Activated effector memory CD4-positive, alpha-beta T cell treated with anti-CD3 and anti-CD28 coated beads, Interleukin-2, amount 50 U/mL, for 16 hours (primary cell): ENCODE measurements at regions not wholly inside any gene's neighbourhood (a gene's known extent, or its start where the extent isn't known, plus 50 kb on each side); places are given as distances from the start of the nearest gene placed in this dataset.

Source experiments
- DNase-seq: peaks from one replicate; pipeline ENCODE4 v3.0.0-alpha.2; 2020

DNA sequence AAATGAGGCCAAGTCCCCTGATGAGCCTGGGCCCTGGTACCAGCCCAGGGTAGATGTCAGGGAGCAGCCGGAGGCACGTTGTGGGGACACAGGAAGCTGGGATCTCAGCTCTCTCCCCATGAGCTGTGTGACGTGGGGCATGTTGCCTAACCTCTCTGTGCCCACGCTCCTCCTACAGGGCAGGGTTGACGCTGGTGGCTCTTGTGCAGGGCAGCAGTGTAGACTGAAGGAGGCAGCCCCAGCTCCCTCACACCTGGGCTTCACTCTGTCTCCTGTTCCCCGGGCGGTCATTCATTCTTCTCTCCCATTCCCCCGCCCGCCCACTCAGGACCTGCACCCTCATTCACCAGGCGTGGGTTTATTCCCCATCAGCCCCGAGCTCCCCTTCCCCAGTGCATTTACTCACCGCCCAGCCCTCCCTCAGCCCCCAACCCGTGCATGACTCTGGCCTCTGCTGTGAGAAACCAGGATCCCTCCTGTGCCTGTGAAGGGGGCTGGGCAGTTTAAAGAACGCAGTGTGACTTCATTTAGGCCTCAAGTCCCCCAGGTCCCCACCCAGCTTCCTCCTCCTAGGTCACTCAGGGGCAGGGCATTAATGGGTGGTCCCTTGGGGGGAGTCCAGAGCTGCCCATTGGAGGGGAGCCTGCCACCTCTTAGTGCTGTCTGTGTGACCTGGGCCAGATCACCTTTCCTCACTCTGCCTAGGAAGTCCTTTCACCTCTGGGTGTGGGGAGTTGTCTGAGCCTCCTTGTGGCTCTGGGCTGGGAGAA, 285.7 kb downstream of the PTPRU start:
- DNase-seq = peak; percentile 59

DNA sequence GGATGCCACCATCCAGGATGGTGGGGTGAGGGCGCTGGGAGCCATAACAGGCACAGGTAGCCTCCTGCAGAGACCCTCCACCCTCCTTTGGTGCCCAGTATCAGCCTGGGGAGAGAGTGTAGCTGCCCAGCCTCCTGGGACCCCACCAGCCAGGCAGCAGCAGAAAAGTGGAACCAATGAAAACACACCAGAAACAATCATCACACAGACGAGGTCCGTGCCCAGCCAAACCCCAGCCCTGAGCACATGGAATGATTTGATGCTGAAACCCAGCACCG, 285.1 kb downstream of the PTPRU start:
- DNase-seq = peak; percentile 12

DNA sequence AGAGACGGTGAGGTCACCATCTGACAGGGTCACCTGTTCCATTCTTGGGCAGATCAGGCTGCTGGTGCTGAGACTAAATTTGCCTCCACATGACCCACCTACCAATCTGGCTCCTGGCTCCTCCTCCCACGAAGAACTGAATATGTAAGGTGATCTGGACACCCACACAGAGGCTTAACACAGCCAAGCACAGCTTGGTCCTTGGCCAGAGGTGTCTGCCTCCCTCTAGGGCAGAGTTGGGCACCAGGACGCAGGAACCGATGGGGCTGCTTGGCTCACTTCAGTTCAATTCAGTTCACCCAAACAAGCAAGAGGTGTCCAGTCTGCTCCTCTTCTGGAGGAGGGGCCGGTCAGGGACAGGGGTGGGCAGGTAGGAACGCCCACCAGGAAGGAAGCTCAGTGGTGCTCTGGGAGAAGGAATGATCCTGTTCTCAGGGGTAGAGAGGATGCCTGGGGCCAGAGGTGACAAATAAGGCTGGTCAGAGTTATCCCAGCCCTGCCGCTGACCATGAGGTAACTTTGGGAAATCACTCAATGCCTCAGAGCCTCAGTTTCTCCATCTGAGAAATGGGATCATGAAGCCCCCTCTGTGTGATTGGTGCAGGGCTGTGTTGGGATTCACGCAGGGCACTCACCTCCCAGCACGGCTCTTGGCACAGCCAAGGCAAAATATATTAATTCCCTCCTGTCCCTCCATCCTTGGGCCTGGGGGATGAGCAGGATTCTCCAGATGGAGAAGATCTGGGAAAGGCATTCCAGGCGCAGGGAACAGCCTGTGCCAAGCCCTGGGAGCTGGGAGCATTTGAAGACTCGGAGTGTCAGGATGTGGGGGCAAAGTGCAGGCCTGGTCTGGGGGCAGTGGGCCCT, 284.5 kb downstream of the PTPRU start:
- peak; percentile 30 for DNase-seq

DNA sequence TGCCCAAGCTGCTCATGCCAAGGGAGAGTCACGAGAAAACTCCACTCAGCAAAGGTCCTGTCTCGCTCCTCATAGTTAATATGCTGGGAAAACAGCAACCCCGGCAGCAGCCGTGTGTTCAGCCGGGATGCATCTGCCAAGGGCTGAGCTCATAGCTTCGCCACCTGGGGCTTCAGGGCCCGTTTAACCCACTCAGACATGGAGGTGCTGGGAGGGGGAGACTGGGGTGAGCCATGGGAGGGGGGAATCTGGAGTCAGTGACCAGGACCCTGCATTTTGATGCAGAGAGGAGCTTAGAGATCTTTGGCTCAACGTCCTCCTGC, 283.4 kb downstream of the PTPRU start:
- DNase-seq = no peak

DNA sequence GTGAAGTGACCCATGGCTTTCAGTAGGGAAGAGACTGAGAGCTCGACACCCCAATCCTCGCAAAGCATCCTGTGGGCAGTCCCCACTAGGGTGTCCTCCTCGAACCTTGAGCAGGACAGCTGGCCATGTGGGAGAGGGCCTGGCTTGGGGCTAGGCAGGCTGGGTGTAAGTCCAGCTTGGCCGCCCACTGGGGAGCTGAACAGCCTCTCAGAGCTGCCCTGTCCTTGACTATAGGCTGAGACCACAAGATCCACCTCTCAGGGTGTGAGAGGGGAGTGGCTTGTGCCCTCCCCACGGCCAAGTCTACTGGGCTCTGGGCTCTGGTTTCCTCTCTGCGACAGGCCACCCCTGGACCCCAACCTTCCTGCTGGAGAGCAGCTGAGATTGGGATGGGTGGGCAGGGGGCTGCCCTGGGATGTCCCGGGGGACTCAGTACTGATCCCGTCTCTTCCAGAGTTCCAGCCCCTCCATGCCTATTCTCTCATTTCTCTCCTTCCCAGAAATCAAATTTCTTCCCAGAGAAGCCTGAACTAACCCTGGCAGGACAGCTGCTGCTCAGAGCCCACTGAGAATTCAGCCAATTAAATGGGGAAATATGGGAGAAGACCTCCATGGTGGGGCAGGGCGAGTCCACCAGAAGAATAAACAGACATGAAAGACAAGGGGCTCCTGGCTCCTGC, 282.9 kb downstream of the PTPRU start:
- peak; percentile 47 for DNase-seq

DNA sequence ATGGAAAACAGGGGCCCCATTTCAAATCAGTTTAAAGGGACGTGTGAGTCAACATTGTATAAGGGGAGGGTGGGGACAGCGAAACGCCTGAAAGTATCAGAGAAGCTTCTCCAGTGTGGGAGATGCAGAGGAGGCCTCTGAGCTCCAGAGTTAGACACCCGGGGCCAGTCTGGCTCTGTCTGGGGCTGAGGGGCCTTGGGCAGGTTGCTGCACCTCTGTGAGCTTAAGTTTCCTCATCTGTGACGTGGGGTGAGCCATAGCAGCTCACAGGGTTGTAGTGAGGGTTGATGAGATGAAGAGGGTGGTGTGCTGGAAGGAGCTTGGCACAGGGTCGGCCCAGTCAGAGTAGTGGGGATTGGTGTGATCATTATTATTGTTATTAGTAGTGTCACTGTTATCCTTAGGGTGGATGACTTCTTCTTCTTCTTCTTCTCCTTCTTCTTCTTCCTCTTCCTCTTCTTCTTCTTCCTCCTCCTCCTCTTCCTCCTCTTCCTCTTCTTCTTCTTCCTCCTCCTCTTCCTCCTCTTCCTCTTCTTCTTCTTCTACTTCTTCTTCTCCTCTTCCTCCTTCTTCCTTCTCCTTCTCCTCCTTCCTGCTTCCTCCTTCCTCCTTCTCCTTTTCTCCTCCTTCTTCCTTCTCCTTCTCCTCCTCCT, 282.0 kb downstream of the PTPRU start:
- peak; percentile 24 for DNase-seq

DNA sequence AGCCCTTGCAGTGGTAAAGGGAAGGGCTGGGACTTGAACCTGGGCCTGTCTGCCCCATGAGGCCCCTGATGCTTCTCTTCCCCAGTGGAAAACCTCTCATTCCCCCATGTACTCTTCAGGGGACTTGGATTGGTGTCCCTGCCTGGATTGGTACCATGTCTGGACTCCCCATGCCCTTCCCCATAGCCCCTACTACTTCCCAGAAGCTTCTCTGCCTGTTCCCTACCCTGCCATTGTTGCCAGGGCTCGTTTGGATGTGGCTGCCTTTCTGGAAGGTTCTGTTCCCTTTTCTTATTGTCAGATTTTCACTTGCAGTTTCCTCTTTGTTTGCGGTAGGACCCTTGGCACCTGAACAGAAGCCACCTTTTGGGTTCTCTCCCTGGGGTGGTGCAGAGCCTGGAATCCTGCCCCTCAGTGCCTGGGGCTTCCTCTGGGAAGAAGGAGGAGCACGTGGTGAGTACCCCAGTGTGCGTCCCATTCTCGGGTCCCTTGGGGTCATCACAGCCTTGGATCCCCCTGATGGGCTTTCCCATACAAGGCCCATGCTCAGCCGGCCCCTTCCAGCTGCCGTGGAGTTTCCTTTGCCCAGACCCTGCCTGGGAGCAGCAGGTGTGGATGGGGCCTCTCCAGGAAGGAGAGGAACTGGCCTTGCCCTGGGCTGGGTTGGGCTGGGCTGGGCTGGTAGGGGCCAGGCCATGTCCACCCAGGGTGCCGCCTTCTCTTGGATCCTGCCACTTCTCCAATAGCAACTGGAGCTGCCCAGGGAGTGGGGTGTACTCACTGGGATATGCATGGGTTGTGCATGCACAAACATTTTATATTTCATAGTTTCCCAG, 281.1 kb downstream of the PTPRU start:
- peak; percentile 37 for DNase-seq

DNA sequence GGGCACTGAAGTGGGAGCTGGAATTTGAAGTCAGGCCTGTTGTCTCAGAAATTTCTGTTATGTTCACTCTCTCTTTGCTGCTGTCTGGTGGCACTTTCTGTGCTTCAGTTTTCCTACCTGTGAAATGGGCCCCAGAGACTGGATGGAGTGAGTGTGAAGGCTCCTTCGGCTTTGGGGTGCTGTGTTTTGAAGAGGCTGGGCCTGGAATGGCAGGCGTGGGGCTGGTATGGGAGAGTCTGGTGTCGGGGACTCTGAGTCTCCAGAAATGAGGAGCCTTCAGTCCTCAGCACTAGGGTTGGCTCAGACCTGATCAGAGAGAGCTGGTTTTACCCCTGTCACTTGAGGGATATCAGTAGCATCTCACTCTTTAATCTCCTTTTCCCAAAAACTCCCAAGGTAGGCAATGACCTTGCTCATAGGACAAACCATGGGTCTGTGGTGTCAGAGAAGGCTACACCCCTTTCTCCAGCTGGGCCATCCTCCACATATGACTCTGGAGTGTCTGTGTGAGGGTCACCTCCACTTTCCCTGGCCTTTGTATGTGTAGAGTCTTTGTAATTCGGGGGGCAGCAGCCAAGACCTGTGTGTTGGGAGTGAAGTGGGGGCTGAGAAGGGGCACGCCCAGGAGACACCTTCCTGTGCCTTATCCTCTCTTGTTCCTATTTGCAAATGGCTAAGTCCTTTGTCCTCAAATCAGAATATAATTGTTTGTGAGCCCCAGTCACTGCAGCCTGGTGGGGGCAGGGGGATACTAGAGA, 279.9 kb downstream of the PTPRU start:
- peak; percentile 27 for DNase-seq

DNA sequence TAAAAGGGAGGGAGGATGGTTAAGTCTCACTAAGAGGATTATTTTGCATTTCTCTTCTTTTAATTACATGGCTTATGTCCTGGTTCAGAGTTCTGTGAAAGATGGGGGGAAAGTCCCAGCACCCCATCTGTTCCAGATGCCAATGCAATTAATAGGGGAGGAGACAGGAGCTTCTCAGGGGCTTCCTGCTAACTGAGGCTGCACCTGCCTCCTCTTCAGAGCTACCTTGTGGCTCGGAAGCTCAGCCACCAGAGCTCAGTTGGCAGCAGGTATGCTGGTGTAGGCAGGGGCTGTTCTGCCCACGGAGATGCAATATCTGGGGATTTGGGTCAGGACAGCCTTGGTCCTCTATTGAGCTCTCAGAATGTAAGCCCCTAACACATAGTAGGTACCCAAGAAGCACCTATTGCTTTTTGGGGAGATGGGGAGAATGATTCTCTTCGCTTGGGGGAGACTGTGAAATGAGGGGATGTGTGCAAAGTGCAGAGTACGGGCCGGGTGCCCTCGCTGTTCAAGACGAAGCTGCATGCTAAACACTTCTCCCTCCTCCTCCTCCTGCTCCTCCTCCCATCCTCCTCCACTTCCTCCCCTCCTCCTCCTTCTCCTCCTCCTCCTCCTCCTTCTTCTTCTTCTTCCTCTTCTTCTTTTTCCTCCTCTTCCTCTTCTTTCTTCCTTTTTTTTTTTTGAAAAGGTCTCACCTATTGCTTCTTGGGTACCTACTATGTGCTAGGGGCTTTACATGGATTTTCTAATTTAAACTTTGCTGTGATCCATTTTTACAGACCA, 279.0 kb downstream of the PTPRU start:
- peak; percentile 3 for DNase-seq

DNA sequence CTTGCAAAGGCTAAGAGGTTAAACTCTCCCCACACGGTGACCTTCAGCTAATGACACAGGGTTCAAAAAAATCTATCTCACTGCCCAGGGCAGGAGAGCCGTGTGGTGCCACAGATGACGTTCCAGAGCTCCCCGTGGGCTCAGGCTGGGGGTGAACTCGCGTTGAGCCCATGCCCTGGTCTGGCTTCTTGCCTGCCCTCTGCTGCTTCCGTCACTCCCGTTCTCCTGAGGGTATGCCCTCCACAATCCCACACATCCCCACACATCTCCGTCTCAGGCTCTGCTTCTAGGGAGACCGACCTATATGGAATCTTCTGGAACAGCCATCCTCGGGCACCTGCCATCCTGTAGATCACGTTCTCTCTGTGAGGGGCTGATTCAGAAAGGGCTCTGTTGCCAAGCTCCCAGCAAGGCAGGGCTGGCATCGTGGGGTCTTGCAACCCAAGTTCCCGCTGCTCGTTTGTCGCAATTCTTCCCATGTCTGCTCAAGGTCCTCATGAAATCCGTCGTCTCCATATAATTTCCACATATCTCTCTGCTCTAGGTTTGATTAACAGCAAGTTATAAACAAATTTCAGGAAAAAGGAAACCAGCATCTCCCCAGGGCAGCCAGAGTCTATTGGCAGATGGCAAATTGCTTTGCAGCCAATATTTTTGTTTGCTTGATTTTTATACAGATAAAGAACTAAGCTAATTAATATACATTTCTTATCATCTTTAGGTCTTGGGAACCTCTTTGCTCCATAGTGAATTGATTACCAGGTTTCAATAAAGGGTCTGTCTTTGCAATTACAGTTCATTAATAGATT, 278.2 kb downstream of the PTPRU start:
- no peak for DNase-seq

DNA sequence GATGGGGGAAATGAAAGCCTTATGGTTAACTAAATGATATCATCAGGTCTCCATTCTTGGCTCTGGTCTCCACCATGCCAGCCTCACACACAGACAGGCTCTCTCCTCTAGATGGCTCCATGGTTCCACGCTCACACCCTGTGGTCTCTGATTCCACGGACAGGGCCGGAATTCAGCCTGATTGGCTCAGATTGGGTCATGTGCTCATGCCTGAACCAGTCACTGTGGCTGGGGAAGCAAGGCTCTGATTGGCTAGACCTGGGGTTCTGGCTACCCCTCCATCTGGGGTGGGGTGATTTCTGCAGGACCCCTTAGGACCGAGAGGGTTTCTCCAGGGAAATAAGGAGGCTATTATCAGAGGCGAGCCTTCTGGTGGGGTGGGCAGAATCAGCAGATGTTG, 277.0 kb downstream of the PTPRU start:
- DNase-seq = peak; percentile 37

DNA sequence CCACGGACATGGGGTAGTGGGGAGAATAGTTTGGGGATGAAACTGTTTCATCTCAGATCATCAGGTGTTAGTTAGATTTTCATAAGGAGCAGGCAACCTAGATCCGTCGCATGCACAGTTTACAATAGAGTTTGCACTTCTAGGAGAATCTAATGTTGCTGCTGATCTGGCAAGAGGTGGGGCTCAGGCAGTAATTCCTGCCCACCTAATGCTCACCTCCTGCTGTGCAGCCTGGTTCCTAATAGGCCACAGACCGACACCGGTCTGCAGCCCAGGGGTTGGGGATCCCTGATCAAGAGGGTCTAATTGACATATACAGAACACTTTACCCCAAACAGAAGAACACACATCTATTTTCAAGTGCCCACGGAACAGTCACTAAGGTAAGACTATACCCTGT, 275.1 kb downstream of the PTPRU start:
- DNase-seq = peak; percentile 2

DNA sequence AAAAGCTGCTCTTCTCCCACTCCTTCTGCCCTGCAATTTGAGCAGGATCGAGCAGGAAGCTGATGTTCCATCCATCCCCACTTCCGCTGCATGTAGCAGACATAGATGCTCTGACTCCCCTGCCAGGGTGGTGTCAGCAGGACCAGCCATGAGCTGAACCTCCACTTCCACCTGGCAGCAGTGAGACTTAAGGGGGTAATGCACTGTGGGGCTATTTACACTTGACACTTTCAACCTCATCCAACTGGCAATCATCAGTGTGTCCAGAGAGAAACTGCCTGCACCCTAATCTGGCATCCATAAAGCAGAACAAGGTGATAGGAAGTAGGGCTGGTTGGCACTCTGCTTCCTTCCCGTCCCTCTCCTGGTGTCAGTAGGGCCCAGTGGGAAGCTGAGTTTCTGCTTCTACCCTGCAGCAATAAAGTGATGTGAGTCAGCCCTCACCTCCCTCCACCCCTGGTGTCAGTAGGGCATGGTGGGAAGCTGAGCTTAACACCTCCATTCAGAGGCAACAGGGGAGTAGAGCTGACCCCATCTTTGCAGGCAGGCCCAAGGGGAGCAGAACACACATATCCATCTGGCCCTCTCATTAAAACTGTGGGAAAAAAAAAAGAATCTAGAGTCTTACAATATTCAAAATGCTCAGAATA, 272.3 kb downstream of the PTPRU start:
- DNase-seq = peak; percentile 12

DNA sequence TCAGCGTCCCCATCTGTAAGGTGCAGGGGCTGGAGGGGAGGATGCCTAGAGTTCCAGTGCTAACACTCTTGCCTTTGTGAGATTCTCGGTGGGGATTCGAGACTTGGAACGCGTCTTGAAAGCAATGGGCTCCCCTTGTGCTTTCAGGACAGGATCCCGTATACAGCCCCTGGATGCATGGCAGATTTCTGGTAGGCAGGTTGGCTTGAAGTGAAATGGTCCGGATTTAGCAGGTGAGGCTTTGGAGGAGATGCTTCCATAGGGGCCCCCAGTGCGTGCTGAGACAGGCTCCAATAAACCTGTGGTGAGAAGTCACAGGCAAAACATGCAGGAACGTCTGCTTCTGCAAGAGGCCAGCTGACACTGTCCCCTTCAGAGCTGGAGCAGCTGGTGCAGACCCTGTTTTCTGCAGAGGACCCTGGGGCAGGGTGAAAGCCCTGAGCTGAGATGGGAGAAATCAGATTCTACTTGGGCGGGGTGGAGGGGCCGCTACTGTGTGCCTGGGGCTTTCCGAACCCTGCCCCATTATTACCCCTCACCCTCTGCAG, 270.4 kb downstream of the PTPRU start:
- DNase-seq = peak; percentile 36

DNA sequence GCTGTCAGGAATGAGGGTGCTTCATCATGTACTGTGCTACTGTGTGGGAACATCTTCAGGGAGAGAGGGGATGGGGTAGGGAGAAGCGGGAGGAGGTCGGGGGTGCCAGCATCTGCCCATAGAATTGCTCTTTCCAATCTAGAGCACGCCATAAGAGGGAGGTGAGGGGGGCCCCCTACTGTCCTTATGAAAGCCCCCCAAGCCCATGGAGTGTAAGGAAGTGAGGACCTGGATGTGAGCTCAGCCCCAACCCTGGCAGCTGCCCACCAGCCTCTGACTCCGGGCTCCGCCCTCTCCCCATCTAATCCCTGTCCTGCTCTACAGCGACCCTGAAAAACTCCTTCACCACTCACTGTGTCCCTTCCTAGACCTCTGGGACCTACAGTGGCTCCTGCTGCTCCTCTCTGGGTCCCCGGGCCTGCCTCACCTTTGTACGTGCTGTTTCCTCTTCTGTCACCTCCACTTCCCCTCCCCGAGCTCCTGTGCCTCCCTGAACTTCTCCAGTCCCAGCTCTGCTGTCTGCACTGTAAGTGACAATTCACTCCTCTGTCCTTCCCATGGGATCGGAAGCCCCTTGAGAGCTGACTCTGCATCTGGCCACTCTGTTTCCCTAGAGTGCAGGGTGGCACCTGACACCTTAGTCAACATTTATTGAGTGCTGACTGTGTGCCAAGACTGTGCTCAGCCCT, 269.4 kb downstream of the PTPRU start:
- DNase-seq = peak; percentile 28

DNA sequence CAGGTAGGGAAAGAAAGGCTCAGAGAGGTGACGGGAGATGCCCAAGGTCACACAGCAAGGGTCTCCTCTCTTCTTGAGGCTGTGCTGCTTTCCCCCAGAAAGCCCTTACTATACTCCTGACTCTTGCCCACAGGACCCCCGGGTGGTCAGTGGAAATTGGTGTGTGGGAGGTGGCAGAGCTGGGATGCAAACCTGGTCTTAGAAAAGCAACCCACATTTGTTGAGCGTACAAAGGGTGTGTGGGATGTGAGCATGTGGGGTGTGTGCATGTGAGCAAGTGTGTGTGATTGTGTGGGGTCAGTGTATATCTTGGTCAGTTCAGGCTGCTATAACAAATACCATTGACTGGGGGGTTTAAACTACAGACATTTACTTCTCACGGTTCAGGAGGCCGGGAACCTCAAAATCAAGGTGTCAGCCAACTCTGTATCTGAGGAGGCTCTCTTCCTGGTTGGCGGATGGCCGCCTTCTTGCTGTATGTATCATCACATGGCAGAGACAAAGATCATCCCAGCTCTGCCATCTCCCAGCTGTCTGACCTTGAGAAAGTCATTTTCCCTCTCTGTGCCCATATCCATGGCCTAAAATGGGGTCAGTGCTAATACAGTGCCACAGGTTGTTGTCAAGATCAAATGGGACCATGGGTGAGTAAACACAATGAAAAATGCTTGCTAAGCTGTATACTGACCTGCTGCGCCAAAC, 268.5 kb downstream of the PTPRU start:
- DNase-seq = peak; percentile 19

DNA sequence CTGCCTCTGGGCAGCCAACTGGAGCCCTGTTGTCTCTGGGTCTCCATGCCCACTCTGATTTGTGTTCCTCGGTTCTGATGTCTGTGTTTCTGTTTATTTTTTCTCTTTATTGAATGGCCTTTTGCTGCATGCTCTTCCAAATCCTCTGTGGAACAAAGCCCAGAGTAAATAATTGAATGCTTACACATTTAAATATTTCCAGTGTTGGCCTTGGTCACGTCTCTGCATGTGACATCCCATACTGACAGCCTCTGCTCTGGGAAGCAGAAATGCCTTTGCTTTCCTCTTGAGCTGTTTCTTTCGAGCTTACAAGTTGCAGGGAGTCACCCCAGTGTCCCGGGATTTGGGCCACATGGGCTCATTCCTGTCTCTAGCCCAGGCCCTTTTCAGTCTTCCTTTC, 267.9 kb downstream of the PTPRU start:
- DNase-seq = peak; percentile 14
